GM10248 (cell line): ENCODE measurements at regions not wholly inside any gene's neighbourhood (a gene's known extent, or its start where the extent isn't known, plus 50 kb on each side); places are given as distances from the start of the nearest gene placed in this dataset.
"Not testable (repeated sequence)": the region's sequence is repeated elsewhere in the genome, so short reads cannot be mapped to it uniquely, and the experiment has no call there.

ENCODE experiments used
- CTCF ChIA-PET: fragments of 300-600 bp; sonication (Branson Sonifier 250); formaldehyde crosslinking; extraction: SDS; loops from one replicate; lab custom pipeline; 2021; ENCODE audit warnings: antibody characterized with exemption; lab: Yijun Ruan, JAX
- POLR2A ChIA-PET: fragments of 350-650 bp; sonication (Branson Sonifier 250); formaldehyde crosslinking; extraction: SDS; loops from one replicate; lab custom pipeline; 2020; ENCODE audit warnings: antibody characterized with exemption; lab: Yijun Ruan, JAX
- DNase-seq: peaks from one replicate; pipeline ENCODE4 v3.0.0; 2012; ENCODE audit errors: extremely low spot score
- CTCF ChIP-seq: IDR thresholded peaks from 2 replicates; pipeline ENCODE4 v1.5.1; 2012; ENCODE audit warnings: mild to moderate bottlenecking, low read depth; ENCODE audit errors: extremely low read depth, missing control alignments, control extremely low read depth

GRCh38 chr14:25699981-25700380 is 650.0 kb upstream of the STXBP6 start:
- DNase-seq = no peak
- no peak for TF ChIP-seq CTCF
- POLR2A ChIA-PET = no interaction called here

GRCh38 chr14:25698111-25698510 is 648.2 kb upstream of the STXBP6 start:
- CTCF ChIA-PET = no interaction called here
- POLR2A ChIA-PET = no interaction called here
- TF ChIP-seq CTCF = no peak
- DNase-seq = no peak

More at GRCh38 chr14:25699981-25700380, 650.0 kb upstream of the STXBP6 start:
- CTCF ChIA-PET = no interaction called here

DNA sequence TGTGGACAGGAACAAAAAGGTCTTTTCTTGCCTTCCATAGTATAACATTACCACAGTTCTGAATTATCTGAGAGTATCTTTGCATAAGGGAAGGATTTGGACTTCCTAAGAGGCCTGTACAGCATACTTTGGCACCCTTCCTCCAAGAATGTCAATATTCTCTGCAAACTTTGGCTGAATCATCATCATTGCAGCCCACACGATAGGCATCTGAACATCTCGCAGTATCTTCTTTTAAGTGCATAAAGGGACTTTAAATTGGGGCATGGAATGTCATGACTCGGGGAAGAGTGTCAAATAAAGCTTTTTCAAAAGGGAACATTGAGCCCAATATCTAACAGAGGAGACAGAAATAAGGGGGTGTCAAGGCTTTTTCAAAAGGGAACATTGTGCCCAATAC is 646.2 kb upstream of the STXBP6 start:
- no peak for DNase-seq
- no peak for TF ChIP-seq CTCF
- POLR2A ChIA-PET = no interaction called here
- CTCF ChIA-PET = no interaction called here

GRCh38 chr14:25685004-25685403 is 635.1 kb upstream of the STXBP6 start:
- CTCF ChIA-PET = no interaction called here
- DNase-seq = no peak
- POLR2A ChIA-PET = no interaction called here
- no peak for TF ChIP-seq CTCF

GRCh38 chr14:25680934-25681333 is 631.0 kb upstream of the STXBP6 start:
- no peak for DNase-seq
- TF ChIP-seq CTCF = no peak
- ChIA-PET POLR2A (no interaction called here), CTCF (interaction anchor here (1.0 to 1.2 kb wide), 2 partner anchors 10 to 13 kb away, joined by 3 read pairs; no protein-coding TSS in a partner anchor)

DNA sequence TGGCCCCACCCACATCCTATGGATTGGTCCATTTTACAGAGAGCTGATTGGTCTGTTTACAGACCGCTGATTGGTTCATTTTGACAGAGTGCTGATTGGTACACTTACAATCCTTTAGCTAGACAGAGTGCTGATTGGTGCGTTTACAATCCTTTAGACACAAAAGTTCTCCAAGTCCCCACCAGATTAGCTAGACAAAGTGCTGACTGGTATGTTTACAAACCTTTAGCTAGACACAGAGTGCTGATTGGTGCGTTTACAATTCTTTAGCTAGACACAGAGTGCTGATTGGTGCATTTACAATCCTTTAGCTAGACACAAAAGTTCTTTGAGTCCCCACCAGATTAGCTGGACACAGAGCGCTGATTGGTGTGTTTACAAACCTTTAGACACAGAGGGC is 630.6 kb upstream of the STXBP6 start:
- POLR2A ChIA-PET, DNase-seq: not testable (repeated sequence)
- CTCF ChIA-PET = interaction anchor here (1.0 to 1.2 kb wide), 2 partner anchors 11 to 14 kb away, joined by 3 read pairs; no protein-coding TSS in a partner anchor

DNA sequence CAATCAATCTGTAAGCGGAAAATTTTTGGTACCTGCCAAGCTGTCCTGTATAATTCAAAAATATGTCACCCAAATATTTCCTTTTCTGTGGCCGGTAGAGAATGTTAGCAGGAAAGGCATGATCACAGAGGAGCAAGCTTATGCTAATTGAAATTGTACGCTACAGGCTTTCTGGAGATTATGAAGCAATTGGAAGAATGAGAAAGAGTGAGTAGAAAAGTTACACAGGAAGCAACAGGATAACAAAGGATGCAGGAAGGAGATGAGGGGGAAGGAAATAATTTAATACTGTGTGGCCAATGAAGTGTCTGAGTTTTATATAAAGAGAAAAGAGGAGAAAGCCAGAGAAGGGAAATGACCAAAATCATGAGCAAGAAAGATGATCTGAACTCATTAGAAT is 627.2 kb upstream of the STXBP6 start:
- POLR2A ChIA-PET = no interaction called here
- no peak for TF ChIP-seq CTCF

More for the DNA sequence above, 627.2 kb upstream of the STXBP6 start:
- CTCF ChIA-PET = no interaction called here
- DNase-seq = no peak
